GM21381 (cell line): ENCODE measurements at regions not wholly inside any gene's neighbourhood (a gene's known extent, or its start where the extent isn't known, plus 50 kb on each side); places are given as distances from the start of the nearest gene placed in this dataset.
A peak's percentile ranks its signal among the peaks of the same experiment; 100 is the strongest.

Source experiments
- ATAC-seq: cut with Tn5 transposase; IDR thresholded peaks from one replicate; pipeline ENCODE4 v1.9.1; 2021; ENCODE audit warnings: mild to moderate bottlenecking, moderate library complexity; ENCODE audit not compliant: unreplicated experiment

- ATAC-seq: no peak
These were observed 93.0 kb downstream of the PPP1R3A start for GRCh38 chr7:113825832-113826231.

DNA sequence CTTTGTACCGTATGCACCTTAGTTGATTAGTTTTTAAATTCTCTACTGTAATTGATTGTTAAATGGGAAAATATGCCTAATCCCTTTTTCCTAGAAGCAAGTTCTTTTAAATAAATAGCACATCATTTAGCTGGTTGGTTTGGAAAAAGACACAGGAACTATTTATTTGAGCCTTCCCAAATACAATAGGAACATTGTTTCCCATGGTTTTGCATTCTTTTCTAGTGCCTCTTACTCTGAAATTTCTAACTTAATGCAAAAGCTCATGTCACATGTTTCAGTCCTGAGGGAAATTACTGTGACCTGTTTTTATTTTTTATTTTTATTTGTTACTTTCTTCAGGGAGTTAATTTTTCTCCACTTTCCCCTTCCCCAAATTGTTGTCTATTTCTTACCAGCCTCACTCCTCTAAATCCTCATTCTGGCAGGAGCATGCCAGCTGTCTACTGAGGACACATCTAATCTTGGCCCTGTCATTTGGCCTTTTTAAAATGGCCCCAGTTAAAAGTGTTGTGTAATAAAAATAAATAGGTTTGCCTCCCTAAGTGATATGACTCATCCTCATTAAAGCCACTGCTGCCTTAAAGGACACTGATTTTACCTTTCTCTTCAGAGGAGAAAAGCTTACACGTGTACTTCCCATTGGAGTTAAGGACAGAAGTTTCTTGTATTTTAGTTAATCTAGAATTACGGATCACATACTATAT lies 94.5 kb downstream of the PPP1R3A start:
- no peak for ATAC-seq

GRCh38 chr7:113819474-113819873 lies 99.3 kb downstream of the PPP1R3A start:
- ATAC-seq: no peak

- no peak for ATAC-seq
These were observed 102.2 kb downstream of the PPP1R3A start for GRCh38 chr7:113816639-113817038.

DNA sequence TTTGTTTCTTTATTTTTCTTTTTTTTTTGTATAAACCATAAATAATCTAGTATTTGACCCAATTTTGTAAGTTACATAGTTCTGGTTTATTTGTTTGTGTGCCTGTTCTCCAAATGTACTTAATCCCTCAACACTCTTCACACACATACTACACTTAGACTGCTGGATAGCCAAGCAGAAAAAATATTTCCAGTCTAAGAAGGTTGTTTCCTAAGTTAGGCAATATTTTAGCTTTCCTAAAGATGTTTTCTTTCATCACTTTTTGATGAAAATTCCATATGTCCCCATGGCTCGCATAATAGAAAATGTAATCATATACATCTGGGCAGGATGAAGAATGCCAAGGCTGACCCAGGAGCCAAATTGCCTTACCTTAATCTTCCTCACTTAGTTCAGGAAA lies 105.3 kb downstream of the PPP1R3A start:
- ATAC-seq: no peak

DNA sequence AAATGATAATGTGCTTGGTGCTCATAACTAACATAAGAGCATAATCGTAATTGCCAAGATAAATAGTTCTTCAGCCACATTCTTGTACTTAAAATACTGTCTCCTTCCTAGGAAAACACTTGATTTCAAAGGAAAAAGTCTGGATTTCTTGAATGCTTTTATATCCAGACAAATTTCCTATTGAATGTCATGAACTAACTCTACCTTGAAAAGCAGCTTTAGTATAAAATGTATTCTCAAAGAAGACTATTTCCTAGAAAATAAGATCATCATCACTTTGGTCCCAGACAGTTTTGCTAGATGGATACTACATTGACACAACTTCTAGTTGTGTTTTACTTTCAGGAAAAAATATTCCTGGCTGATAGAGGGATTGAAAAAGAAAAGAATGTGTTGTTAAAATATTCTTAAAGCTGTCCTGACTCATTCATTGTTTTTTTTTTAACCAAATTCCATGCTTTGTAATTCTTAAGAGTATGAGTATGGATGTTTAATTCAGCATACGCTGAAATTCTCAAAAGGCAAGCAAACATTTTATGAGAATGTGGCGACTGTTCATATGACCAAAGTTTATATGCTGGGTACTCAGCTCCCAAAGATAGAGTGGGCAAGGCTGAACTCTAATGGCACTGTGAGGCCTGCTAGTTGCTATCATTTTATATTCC lies 106.1 kb downstream of the PPP1R3A start:
- no peak for ATAC-seq

GRCh38 chr7:113810080-113810744 lies 108.6 kb downstream of the PPP1R3A start:
- no peak for ATAC-seq

GRCh38 chr7:113809581-113809980 lies 109.2 kb downstream of the PPP1R3A start:
- no peak for ATAC-seq

DNA sequence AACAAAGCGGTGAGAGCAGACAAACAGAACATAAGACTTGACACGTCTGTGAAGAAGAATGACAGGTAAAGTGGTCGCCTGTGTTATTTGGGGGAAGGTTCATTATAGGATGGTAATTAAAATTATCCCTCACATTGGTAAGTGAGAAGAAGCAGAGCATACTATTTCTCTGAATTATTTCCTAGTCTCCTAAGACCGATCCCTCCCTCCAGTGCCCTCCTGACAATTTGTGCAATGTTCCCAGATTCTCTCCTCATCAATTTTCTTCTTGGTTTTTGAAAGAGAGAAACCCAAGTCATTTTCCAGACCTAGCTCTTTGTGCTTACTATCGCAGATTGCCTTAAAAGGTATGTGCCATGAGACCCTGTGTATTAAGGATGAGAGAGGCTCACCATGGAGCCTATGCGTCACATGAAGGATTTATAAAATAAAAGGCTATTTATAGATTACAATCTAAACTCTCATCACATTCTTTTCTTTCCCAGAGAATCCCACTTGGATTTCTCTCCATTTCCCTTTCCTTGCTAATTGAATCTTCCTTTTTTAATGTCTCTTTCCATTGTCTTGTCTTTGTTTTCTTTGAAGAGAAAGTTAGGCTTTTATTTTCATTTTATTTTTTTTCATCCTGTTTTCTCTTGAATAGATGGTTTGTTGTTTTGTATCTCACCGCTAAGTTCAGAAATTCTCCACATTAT lies 112.0 kb downstream of the PPP1R3A start:
- no peak for ATAC-seq

GRCh38 chr7:113805976-113806375 lies 112.8 kb downstream of the PPP1R3A start:
- no peak for ATAC-seq

DNA sequence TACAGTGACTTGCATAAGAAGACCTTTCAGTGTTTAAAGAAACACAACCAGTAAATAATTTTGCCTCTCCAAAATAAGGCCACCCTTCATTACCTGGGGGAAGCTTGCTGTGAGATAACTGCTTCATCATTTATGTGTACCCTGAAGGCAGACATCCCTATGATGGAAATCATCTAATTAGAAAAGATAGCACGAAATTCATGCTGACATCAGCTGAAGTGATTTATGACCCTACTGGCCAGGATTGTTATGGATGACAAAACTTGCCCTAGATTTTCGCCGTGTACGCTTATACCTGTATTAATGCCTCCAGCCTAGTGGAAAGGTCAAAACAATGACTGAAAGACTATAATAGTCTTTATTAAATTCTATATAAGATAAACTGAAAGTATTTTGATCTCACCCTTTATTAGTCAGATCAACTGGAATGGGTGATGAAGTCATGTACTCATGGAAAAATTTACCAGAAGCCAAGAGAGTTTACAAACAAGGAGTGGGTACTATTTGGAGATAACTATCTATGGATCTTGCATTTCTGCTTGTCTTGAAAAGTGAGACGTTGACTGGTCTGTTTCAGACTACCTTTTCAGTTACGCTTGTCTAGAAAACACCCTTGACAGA lies 114.2 kb downstream of the PPP1R3A start:
- no peak for ATAC-seq

- ATAC-seq: no peak
These were observed 117.1 kb downstream of the PPP1R3A start for GRCh38 chr7:113801751-113802150.

DNA sequence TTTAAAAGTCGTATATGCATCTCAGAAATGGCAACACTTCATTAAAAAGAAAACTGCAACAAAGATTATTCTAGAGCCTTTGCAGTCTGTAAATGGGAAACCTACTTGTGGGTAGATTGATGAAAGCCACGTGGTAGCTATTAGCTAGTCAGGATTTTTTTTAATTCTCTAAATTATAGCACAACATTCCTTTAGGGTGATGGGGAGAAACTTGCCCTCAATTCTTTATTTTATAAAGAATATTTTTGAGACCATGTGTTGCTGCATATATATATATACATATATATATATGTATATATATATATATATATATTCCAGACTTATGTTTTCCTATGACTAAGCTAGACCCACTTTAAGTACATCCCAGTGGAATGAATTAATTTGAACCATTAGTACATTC lies 118.0 kb downstream of the PPP1R3A start:
- ATAC-seq: no peak

DNA sequence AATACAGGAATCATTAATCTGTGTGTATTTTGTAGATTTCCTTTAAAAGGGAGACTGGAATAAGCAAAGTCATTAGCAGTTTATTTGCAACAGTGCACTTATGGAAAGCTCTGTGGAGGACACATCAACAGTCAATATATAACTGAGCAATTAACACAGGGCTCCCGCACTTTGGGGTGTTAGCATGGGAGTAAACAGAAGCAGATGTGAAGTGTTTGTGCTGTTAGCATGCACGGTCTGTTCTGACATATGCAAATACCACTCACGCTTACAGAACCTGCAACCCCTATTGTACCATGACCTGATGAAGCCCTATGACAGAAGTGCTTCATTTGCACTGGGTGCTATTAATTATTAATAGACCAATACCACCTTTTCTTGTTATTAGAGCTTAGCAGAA lies 118.9 kb downstream of the PPP1R3A start:
- ATAC-seq: peak; percentile 94

GRCh38 chr7:113797420-113798010 lies 121.3 kb downstream of the PPP1R3A start:
- ATAC-seq: no peak

DNA sequence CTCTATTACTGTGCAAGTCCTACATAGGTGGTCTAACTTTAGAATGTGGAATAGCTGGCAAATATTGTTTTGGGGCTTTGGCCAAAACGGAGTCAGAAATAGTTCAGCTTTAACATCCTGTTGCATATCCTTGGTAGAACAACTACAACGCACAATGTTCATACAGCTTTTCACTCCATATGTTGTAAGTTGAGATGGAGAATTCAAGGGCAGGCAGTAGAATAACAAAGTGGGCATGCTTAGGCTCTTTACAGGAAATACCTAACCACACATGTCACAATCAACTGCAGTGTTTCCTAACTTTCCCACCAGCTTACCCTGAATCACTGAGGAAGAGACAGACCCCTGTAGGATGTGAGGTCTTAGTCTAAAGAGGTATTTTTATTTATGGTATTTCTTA lies 122.3 kb downstream of the PPP1R3A start:
- no peak for ATAC-seq

GRCh38 chr7:113794573-113794972 lies 124.2 kb downstream of the PPP1R3A start:
- no peak for ATAC-seq

GRCh38 chr7:113793171-113793570 lies 125.6 kb downstream of the PPP1R3A start:
- no peak for ATAC-seq

- ATAC-seq: no peak
These were observed 128.8 kb downstream of the PPP1R3A start for GRCh38 chr7:113790025-113790424.

GRCh38 chr7:113787106-113787505 lies 131.7 kb downstream of the PPP1R3A start:
- ATAC-seq: no peak

GRCh38 chr7:113784956-113785355 lies 133.9 kb downstream of the PPP1R3A start:
- no peak for ATAC-seq
